HAP-1 (cell line): ENCODE measurements at regions not wholly inside any gene's neighbourhood (a gene's known extent, or its start where the extent isn't known, plus 50 kb on each side); places are given as distances from the start of the nearest gene placed in this dataset.

Source experiments
- DNase-seq, 2 experiments: peaks; one replicate each; pipeline ENCODE4 v3.0.0-alpha.2; 2016 to 2020; ENCODE audit warnings: low spot score in 2 of 2
- H3K27me3 ChIP-seq: fragments of 250-450 bp; sonication (Bioruptor Pico); 2 replicates; pipeline ENCODE4 v1.5.1; 2020; ENCODE audit warnings: low read depth, mild to moderate bottlenecking, moderate library complexity
- H3K36me3 ChIP-seq: fragments of 250-450 bp; sonication (Bioruptor Pico); replicated peaks from 2 replicates; pipeline ENCODE4 v1.5.1; 2020; ENCODE audit warnings: mild to moderate bottlenecking
- H3K4me1 ChIP-seq: fragments of 250-450 bp; sonication (Bioruptor Pico); 2 replicates; pipeline ENCODE4 v1.5.1; 2020; ENCODE audit warnings: mild to moderate bottlenecking
- H3K4me3 ChIP-seq: fragments of 250-450 bp; sonication (Bioruptor Pico); 2 replicates; pipeline ENCODE4 v1.5.1; 2020; ENCODE audit warnings: mild to moderate bottlenecking, moderate library complexity
- H3K9me3 ChIP-seq: fragments of 250-450 bp; sonication (Bioruptor Pico); 2 replicates; pipeline ENCODE4 v1.5.1; 2020; ENCODE audit warnings: mild to moderate bottlenecking, moderate library complexity
- in situ Hi-C: fragments of 300-500 bp; cut with MboI; formaldehyde crosslinking; loops from 3 replicates; pipeline ENCODE4 v1.14.3; 2020; ENCODE audit warnings: low sequenced_read_pairs, inconsistent platforms, mixed read lengths

DNA sequence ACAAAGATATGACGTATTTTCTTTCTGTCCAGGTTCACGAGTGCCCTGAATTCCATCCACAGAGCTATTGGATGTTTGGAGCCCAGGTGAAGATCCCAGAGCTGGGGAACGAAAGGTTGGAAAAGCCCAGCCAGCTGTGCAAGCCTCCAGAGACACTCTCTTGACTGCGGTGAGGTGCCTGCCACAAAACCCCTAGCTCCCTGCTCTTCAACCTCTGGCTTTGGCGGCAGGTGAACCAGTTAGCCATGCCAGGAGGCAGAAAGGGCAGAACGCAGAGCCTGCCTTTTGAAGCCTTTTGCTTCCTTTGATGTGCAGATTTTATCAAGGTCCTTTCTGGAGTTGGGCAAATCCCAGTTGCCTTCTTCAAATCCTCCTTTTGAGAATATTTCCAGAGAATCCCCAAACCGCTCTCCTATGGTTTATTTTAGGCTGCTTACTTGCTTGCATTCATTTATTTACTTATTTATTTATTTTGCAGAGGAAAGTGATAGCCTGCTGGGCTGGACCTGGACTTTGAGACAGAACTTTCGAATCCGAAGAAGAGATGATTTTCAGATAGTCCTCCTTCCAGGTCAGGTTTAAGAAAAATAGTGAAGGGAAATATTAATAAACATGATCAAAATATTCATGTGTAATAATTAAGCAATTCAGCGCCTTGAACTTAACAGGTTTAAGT lies 411.2 kb upstream of the TBX3 start:
- Histone ChIP-seq H3K27me3 (no peaks in the 10 kb centered on the region), H3K4me1 (no peaks in the 10 kb centered on the region), H3K36me3 (no peaks in the 10 kb centered on the region), H3K9me3 (no peaks in the 10 kb centered on the region), H3K4me3 (no peak overlapping the region)
- no peak for DNase-seq
- in situ Hi-C loops, result no loop called here

DNA sequence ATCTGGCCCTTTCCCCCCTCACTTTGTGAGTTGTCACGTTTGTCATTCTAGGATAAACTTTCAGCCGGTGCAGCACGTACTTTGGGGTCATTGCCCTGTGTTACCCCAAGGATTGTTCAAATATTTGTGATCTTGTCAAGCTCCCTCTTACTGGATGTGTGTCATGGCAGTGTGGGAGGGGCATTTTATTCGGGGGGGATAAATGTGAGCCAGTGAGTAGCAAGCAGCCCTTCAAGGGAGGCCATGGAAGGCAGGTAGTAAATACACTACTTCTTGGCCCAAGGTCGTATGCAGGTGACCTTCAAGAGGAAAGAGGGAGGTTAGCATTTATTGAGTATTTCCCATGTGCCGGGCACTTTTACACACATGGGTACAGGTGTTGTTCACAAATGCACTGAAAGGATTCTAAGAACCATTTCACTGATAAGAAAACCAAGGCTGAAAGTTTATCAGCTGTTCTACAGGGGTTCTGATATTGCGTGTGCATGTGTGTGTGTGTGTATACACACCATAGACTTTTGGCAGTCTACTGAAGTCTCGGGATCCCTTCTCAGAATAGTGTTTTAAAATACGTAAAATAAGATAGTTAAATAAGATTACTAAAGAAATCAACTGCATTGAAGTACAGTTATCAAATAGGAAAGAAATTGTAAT lies 410.3 kb upstream of the TBX3 start:
- Histone ChIP-seq H3K4me1 (no peaks in the 10 kb centered on the region), H3K36me3 (no peaks in the 10 kb centered on the region), H3K9me3 (no peaks in the 10 kb centered on the region), H3K4me3 (no peak overlapping the region), H3K27me3 (no peaks in the 10 kb centered on the region)
- in situ Hi-C loops, result no loop called here
- DNase-seq, result no peak

DNA sequence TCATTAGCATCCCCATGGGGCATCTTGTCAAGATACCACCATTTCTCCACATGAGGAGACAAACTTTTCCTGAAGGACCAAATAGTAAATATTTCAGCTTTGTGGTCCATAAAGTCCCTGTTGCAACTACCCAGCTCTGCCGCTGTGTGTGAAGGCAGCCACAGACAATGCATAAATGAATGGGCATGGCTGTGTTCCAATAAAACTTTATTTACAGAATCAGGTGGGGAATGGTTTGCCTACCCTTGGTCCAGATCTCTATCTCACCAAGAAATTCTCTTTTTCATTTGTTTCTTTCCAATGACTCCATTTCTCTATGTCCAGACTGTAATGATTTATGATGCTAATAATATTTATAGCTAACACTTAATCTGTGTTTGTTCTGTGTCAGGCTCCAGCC lies 409.3 kb upstream of the TBX3 start:
- Histone ChIP-seq H3K9me3 (no peaks in the 10 kb centered on the region), H3K36me3 (no peaks in the 10 kb centered on the region), H3K4me3 (no peak overlapping the region), H3K4me1 (no peaks in the 10 kb centered on the region), H3K27me3 (no peaks in the 10 kb centered on the region)
- no peak for DNase-seq
- in situ Hi-C loops, result no loop called here

- in situ Hi-C loops, result no loop called here
- H3K27me3 ChIP-seq, result no peaks in the 10 kb centered on the region
- H3K4me1 ChIP-seq, result no peaks in the 10 kb centered on the region
- no peak for DNase-seq
- H3K4me3 ChIP-seq, result no peak overlapping the region
- H3K9me3 ChIP-seq, result no peaks in the 10 kb centered on the region
- H3K36me3 ChIP-seq, result no peaks in the 10 kb centered on the region
These were observed 406.8 kb upstream of the TBX3 start for GRCh38 chr12:115090783-115091182.

- DNase-seq, result no peak
- H3K4me1 ChIP-seq, result no peaks in the 10 kb centered on the region
- in situ Hi-C loops, result no loop called here
- H3K27me3 ChIP-seq, result no peaks in the 10 kb centered on the region
- H3K4me3 ChIP-seq, result no peak overlapping the region
- no peaks in the 10 kb centered on the region for H3K9me3 ChIP-seq
- no peaks in the 10 kb centered on the region for H3K36me3 ChIP-seq
These were observed 405.2 kb upstream of the TBX3 start for GRCh38 chr12:115088995-115089841.

GRCh38 chr12:115088328-115088994 lies 404.5 kb upstream of the TBX3 start:
- Histone ChIP-seq H3K36me3 (no peaks in the 10 kb centered on the region), H3K9me3 (no peaks in the 10 kb centered on the region), H3K27me3 (no peaks in the 10 kb centered on the region), H3K4me1 (no peaks in the 10 kb centered on the region), H3K4me3 (no peak overlapping the region)
- in situ Hi-C loops, result no loop called here
- DNase-seq, result no peak

GRCh38 chr12:115085594-115085993 lies 401.6 kb upstream of the TBX3 start:
- no peaks in the 10 kb centered on the region for H3K36me3 ChIP-seq
- no peak overlapping the region for H3K4me3 ChIP-seq
- H3K9me3 ChIP-seq, result no peaks in the 10 kb centered on the region
- no peaks in the 10 kb centered on the region for H3K4me1 ChIP-seq
- in situ Hi-C loops, result no loop called here
- H3K27me3 ChIP-seq, result no peaks in the 10 kb centered on the region
- no peak for DNase-seq

GRCh38 chr12:115079760-115080159 lies 395.8 kb upstream of the TBX3 start:
- in situ Hi-C loops, result no loop called here
- no peak for DNase-seq

GRCh38 chr12:115078990-115079389 lies 395.0 kb upstream of the TBX3 start:
- no peaks in the 10 kb centered on the region for H3K4me1 ChIP-seq
- no peaks in the 10 kb centered on the region for H3K36me3 ChIP-seq
- H3K4me3 ChIP-seq, result no peak overlapping the region
- no peak for DNase-seq
- no peaks in the 10 kb centered on the region for H3K27me3 ChIP-seq
- H3K9me3 ChIP-seq, result no peaks in the 10 kb centered on the region
- in situ Hi-C loops, result no loop called here

More at GRCh38 chr12:115079760-115080159, 395.8 kb upstream of the TBX3 start:
- Histone ChIP-seq H3K4me3 (no peak overlapping the region), H3K27me3 (no peaks in the 10 kb centered on the region), H3K9me3 (no peaks in the 10 kb centered on the region), H3K4me1 (no peaks in the 10 kb centered on the region), H3K36me3 (no peaks in the 10 kb centered on the region)

GRCh38 chr12:115078334-115078733 lies 394.4 kb upstream of the TBX3 start:
- no peaks in the 10 kb centered on the region for H3K36me3 ChIP-seq
- H3K9me3 ChIP-seq, result no peaks in the 10 kb centered on the region
- in situ Hi-C loops, result no loop called here
- H3K4me3 ChIP-seq, result no peak overlapping the region
- H3K27me3 ChIP-seq, result no peaks in the 10 kb centered on the region
- DNase-seq, result no peak
- no peaks in the 10 kb centered on the region for H3K4me1 ChIP-seq

DNA sequence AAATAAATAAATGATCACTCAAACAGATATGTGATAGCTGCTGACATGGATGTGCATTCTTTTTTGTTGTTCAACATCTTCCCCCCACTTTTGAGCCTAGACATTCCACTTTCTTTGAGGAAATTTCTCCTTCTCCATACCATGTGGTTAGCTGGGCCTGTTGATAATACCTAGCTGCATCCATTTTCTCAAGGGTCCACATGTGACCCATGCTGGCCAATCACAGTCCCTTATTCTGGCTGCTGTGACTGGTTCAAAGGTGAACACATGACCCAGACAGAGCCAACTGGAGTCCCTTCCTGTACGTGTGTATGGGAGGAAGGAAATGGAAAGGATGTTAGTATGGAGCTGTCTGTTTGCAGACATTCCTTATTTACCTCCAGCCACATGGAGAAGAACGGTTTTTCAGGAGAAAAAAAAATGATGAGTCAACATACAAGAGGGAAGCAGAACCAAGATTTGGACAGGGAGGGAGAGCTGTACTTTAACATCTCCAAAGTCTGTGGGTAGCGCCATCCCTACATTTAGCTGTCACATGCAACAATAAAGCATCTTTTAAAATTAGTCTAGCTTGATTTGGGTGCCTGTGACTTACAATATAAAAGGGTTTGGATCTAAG lies 391.7 kb upstream of the TBX3 start:
- Histone ChIP-seq H3K9me3 (no peaks in the 10 kb centered on the region), H3K4me1 (no peaks in the 10 kb centered on the region), H3K36me3 (no peaks in the 10 kb centered on the region), H3K4me3 (no peak overlapping the region), H3K27me3 (no peaks in the 10 kb centered on the region)
- no peak for DNase-seq
- in situ Hi-C loops, result no loop called here

- no peaks in the 10 kb centered on the region for H3K9me3 ChIP-seq
- DNase-seq, result no peak
- H3K4me1 ChIP-seq, result no peaks in the 10 kb centered on the region
- in situ Hi-C loops, result no loop called here
- H3K36me3 ChIP-seq, result no peaks in the 10 kb centered on the region
- no peaks in the 10 kb centered on the region for H3K27me3 ChIP-seq
- no peak overlapping the region for H3K4me3 ChIP-seq
These were observed 390.6 kb upstream of the TBX3 start for GRCh38 chr12:115074617-115075016.

DNA sequence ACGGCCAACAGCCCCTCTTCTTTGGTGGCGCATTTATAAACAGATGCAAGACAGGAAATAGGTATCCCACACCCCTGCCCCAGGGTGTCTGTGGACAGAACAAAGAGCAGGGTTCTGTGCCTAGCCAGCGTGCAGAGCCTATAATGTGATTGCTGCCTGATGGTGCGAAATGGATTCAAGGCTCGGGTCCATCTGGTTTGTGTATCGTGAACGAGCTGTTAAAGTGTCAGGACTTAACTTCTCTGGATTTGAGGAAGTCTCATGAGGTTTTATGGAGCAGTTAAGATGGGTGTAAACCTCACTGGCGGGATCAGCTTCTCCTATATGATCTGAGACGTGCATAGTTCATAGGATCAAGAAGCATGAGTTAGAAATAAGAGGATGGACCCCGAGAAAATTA lies 388.7 kb upstream of the TBX3 start:
- no peaks in the 10 kb centered on the region for H3K4me1 ChIP-seq
- no peaks in the 10 kb centered on the region for H3K9me3 ChIP-seq
- no peak overlapping the region for H3K4me3 ChIP-seq
- no peaks in the 10 kb centered on the region for H3K36me3 ChIP-seq
- in situ Hi-C loops, result no loop called here
- H3K27me3 ChIP-seq, result no peaks in the 10 kb centered on the region
- DNase-seq, result no peak
